ENCODE measurements at regions not wholly inside any gene's neighbourhood (a gene's known extent, or its start where the extent isn't known, plus 50 kb on each side); places are given as distances from the start of the nearest gene placed in this dataset.

DNA sequence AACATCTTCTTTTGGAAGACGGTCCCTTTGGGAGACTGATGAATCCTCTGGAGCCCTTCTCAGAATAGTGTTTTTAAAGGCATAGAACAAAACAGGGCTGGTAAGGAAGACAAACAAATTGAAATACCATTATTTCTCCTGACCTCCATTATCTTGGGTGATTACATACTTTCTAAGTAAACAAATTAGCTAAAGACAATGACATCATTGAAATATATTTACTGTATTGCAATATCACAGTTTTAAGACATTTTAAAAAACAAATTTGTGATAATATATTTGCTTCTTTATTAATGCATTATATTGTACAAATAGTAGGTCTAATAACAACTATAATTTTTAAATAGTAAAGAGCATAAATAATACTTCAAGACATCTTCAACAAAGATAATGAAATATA is 152.2 kb upstream of the CDK1 start:
- TF ChIP-seq CTCF (conservative IDR thresholded peaks at IDR 0.05; ENCODE audit: low read length): no peak

DNA sequence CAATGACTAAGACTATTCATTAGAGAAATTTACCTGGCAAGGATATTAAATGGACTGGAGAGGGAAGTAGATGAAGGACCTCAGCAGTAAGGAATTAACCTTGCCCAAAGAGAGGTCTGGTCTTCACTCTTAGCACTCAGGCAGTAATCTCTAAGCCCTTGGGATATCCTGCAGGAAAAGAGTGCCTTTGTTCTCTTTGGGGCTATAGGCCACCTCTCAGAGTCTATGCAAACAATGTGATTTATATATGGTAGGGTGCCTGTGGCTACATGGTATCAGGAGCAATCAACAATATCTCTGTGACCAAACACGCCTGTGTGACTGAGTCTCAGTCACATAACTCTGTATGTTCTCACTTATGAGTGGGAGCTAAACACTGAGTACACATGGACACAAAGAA is 154.7 kb upstream of the CDK1 start:
- no peak for TF ChIP-seq CTCF (conservative IDR thresholded peaks at IDR 0.05; ENCODE audit: low read length)
- DNase-seq (ENCODE audit: low read depth): no peak

More for the DNA sequence above, 152.2 kb upstream of the CDK1 start:
- H3K4me3 ChIP-seq (ENCODE audit: low read length): no peak overlapping the region
- DNase-seq (ENCODE audit: low read depth): no peak

DNA sequence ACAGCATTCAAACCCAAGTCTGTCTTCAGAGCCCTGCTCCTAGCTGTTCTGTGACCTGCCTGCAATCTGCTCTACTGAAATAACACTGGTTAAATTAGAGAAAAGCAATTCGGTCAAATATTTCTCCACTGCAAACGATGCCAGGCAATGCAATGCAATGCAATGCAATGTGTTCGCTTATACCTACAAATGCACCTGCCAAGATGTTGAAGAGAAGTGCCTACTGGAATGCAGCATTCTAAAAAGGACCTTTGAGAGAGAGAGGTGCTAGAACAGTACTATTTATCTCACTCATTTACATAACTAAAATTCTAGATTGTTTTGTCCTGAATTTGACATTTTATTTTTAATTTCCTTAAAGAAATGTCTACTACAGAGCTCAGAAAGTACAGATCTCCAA is 157.3 kb upstream of the CDK1 start:
- no peak for DNase-seq (ENCODE audit: low read depth)
- no peak overlapping the region for H3K4me3 ChIP-seq (ENCODE audit: low read length)
- no peak for TF ChIP-seq CTCF (conservative IDR thresholded peaks at IDR 0.05; ENCODE audit: low read length)

More for the DNA sequence above, 154.7 kb upstream of the CDK1 start:
- H3K4me3 ChIP-seq (ENCODE audit: low read length): no peak overlapping the region

DNA sequence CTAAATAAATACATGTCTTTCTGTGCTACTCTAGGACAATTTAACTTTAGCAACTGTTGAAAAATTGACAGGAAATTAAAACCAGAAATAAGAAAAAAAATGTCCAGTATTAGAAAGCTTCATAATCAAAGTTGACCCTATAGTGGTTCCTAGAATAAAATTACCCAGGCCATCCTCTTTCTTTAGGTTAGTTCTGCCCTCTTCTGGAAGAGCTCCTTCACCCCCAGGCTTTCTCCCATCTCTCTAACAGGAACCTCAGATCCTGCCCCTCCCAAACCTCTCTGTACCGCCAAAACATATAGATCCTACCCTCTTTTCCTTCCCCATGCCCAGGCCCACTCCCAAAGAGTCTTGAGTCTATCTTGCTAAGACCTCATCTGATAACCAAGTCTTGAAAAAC is 159.4 kb upstream of the CDK1 start:
- no peak overlapping the region for H3K4me3 ChIP-seq (ENCODE audit: low read length)
- TF ChIP-seq CTCF (conservative IDR thresholded peaks at IDR 0.05; ENCODE audit: low read length): no peak
- DNase-seq (ENCODE audit: low read depth): no peak

DNA sequence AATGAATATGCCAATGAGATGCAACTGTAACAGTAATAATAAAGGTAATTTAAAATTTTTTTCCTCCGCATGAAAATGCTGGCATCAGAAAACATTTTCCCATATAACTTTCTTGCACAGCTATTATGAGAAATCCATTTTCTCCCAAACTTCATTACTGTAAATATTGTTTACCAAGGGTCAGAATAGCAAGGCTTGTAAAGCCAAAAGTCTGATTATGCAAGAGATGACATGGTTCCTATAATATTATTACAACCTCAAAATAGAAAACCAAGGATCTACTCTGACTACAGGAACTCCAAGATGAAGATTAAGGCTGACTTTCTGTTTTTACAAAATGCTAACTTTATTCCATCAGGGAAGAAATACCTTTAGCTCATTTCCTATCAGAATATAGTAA is 162.7 kb upstream of the CDK1 start:
- no peak overlapping the region for H3K4me3 ChIP-seq (ENCODE audit: low read length)
- no peak for TF ChIP-seq CTCF (conservative IDR thresholded peaks at IDR 0.05; ENCODE audit: low read length)
- no peak for DNase-seq (ENCODE audit: low read depth)

GRCh38 chr10:60614363-60614762 is 163.9 kb upstream of the CDK1 start:
- no peak for DNase-seq (ENCODE audit: low read depth)
- TF ChIP-seq CTCF (conservative IDR thresholded peaks at IDR 0.05; ENCODE audit: low read length): no peak
- H3K4me3 ChIP-seq (ENCODE audit: low read length): no peak overlapping the region

GRCh38 chr10:60613434-60613833 is 164.8 kb upstream of the CDK1 start:
- TF ChIP-seq CTCF (conservative IDR thresholded peaks at IDR 0.05; ENCODE audit: low read length): no peak
- DNase-seq (ENCODE audit: low read depth): no peak
- no peak overlapping the region for H3K4me3 ChIP-seq (ENCODE audit: low read length)

Data from AG10803 (cell line).